Subcutaneous abdominal adipose tissue (tissue), 5 donors: ENCODE measurements at regions not wholly inside any gene's neighbourhood (a gene's known extent, or its start where the extent isn't known, plus 50 kb on each side); places are given as distances from the start of the nearest gene placed in this dataset.
"Not testable (repeated sequence)": the region's sequence is repeated elsewhere in the genome, so short reads cannot be mapped to it uniquely, and the experiment has no call there.

Experiments used
- H3K27ac ChIP-seq: one replicate; pipeline ENCODE4 v1.7.0; 2013; ENCODE audit warnings: low read depth, mild to moderate bottlenecking, inconsistent platforms, low read length, moderate library complexity
- H3K27me3 ChIP-seq, 5 donors: one replicate each; pipeline ENCODE4 v1.7.0; 2013; ENCODE audit warnings: low read length in 5 of 5, inconsistent platforms in 1 of 5; ENCODE audit not compliant: control insufficient read depth in 5 of 5, insufficient read depth in 4 of 5
- H3K36me3 ChIP-seq, 5 donors: one replicate each; pipeline ENCODE4 v1.7.0; 2013; ENCODE audit warnings: low read length in 5 of 5; ENCODE audit not compliant: control insufficient read depth in 5 of 5, insufficient read depth in 5 of 5
- H3K4me1 ChIP-seq, 5 donors: one replicate each; pipeline ENCODE4 v1.7.0; 2013; ENCODE audit warnings: low read length in 5 of 5, mild to moderate bottlenecking in 3 of 5, moderate library complexity in 1 of 5; ENCODE audit not compliant: control insufficient read depth in 5 of 5, insufficient read depth in 5 of 5
- H3K4me3 ChIP-seq, 5 donors: one replicate each; pipeline ENCODE4 v1.7.0; 2013; ENCODE audit warnings: low read length in 5 of 5, low read depth in 1 of 5
- H3K9ac ChIP-seq, 5 donors: one replicate each; pipeline ENCODE4 v1.7.0; 2013; ENCODE audit warnings: low read length in 5 of 5, mild to moderate bottlenecking in 4 of 5, moderate library complexity in 3 of 5
- H3K9me3 ChIP-seq, 5 donors: one replicate each; pipeline ENCODE4 v1.7.0; 2013; ENCODE audit warnings: low read length in 5 of 5; ENCODE audit not compliant: control insufficient read depth in 5 of 5
- donor health status: healthy.
- donor health status: healthy.
- donor health status: healthy.
- donor health status: healthy.
- donor health status: healthy.

GRCh38 chr2:134004467-134004866, 249.4 kb upstream of the MGAT5 start:
- no peaks in the 10 kb centered on the region for H3K9me3 ChIP-seq
- no peak overlapping the region for H3K4me3 ChIP-seq
- no peaks in the 10 kb centered on the region for H3K4me1 ChIP-seq
- no peak overlapping the region for H3K9ac ChIP-seq
- H3K36me3 ChIP-seq = no peaks in the 10 kb centered on the region
- peaks cover 0 to 2% (median 0%) of the 10 kb centered on the region in 5 donors for H3K27me3 ChIP-seq
- no peak overlapping the region for H3K27ac ChIP-seq

DNA sequence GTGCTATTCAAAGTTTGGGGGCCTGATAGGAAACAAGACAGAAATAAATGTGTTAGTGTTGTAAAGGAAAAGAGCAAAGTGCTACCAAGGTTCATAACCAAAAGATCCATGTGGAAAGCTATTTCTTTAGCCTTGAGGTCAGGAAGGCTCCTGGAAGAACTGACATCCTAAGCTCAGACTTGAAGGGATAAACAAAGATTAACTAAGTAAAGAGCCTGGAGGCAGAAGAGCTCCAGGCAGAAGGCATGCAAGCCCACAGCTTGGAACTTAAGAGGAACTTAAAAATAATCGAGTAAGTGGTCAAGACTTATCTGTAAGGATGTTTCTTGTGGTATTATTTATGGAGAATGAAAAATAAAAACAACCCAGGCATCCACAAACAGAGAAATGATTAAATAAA, 245.0 kb upstream of the MGAT5 start:
- Histone ChIP-seq H3K9ac (no peak overlapping the region), H3K36me3 (no peaks in the 10 kb centered on the region), H3K9me3 (no peaks in the 10 kb centered on the region), H3K27ac (no peak overlapping the region), H3K4me1 (no peaks in the 10 kb centered on the region), H3K27me3 (peaks cover 0 to 3% (median 0%) of the 10 kb centered on the region in 5 donors), H3K4me3 (no peak overlapping the region)

DNA sequence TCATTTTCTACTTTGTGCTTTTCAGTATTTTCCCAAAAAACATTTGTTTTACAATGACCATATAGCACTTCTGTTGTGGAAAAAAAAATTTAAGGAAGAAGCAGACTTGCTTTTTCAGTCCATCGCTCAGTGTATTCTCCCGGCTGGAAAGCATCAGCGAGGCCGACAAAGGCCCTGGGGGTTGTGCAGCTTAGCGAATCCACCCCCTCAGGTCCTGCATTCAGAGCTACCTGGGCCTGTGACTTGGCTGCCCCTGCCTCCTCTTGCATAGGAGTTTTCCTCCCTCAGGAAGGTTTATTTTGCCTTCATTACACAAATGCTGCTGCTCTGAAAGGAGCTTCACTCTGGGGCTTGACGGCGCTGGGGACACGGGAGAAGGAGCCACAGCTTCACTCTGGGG, 244.4 kb upstream of the MGAT5 start:
- H3K36me3 ChIP-seq = no peaks in the 10 kb centered on the region
- no peaks in the 10 kb centered on the region for H3K4me1 ChIP-seq
- H3K27ac ChIP-seq = no peak overlapping the region
- H3K4me3 ChIP-seq = no peak overlapping the region
- H3K9ac ChIP-seq = no peak overlapping the region
- H3K9me3 ChIP-seq = no peaks in the 10 kb centered on the region
- H3K27me3 ChIP-seq = peaks cover 0 to 3% (median 0%) of the 10 kb centered on the region in 5 donors

DNA sequence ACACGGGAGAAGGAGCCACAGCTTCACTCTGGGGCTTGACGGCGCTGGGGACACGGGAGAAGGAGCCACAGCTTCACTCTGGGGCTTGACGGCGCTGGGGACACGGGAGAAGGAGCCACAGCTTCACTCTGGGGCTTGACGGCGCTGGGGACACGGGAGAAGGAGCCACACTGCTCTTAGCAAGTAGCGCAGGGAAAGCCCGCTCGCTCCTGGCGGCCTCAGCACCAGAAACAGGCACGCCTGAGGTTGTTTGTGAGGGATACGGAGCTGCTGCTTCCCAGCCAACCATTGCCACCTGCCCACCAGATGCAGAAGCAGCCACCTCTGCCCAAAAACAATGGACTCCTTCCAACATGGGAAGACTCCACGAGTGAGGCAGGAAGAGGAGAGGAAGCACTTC, 244.0 kb upstream of the MGAT5 start:
- not testable (repeated sequence) for H3K9me3 ChIP-seq, H3K27ac ChIP-seq, H3K4me1 ChIP-seq, H3K4me3 ChIP-seq, H3K36me3 ChIP-seq, H3K27me3 ChIP-seq, H3K9ac ChIP-seq

DNA sequence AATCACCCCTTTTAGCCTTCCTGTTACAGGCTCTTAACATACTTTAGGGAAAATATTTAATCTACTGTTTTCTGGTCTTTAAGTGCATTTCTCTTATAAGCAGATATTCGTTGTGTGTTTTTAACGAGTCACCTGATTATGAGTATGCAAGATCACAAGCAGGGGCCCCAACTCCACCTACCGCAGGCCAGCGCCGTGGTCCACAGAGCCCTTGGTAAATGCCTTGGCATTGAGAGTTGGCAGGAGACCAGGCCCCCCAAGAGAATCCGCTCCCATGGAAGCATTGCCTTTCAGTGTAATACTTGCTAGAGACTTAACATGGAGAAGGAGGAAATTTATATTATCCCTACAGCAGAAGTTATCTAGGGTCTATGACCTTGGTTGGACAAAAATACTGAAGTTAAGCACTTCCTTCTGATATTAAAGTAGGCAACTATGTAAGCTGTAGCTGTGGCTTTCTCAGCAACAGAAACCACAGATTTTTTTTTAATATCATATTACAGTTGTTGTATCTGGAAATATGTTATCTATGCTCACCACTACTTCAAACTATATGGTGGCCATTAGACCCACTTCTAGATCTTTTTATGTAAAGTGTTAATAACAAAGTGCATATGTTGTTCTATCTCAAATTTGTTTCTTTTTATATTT, 241.8 kb upstream of the MGAT5 start:
- no peak overlapping the region for H3K4me3 ChIP-seq
- H3K27me3 ChIP-seq = peaks cover 0 to 3% (median 0%) of the 10 kb centered on the region in 5 donors
- no peaks in the 10 kb centered on the region for H3K4me1 ChIP-seq
- H3K9ac ChIP-seq = no peak overlapping the region
- no peak overlapping the region for H3K27ac ChIP-seq
- no peaks in the 10 kb centered on the region for H3K36me3 ChIP-seq
- H3K9me3 ChIP-seq = no peaks in the 10 kb centered on the region

DNA sequence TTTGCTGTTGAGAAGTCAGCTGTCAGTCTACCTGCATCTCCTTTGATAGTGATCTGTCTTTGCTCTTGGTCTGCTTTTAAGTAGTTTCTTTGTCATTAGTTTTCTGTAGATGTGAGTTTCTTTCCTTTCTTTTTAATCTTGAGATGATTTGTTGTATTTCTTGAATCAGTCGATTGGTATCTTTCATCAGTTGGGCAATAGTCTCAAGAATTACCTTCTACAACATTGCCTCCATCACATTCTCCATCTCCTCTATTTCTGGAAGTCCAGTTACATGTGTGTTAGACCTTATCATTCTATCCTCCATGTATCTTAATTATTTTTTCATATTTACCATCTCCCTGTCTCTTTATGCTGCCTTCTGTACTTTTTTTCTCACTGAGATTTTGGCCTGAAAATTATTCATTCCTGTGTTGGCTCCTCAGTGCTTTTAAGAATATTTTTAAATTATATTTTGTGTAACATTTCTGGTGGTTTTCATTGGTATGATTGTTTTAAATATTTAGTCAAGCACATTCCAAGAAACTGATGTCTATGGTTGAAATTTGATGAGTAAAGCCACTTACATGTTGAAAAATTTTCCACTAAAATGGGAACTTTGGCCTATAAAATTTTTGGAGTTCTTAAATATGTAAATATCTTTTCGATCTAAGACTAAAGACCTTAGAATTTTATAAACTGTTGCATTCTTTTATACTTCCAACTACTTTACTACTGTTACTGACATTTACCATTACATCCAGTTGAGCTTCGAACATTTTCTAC, 239.5 kb upstream of the MGAT5 start:
- no peak overlapping the region for H3K4me3 ChIP-seq
- no peaks in the 10 kb centered on the region for H3K9me3 ChIP-seq
- H3K4me1 ChIP-seq = no peaks in the 10 kb centered on the region
- H3K9ac ChIP-seq = no peak overlapping the region
- H3K27ac ChIP-seq = no peak overlapping the region
- no peaks in the 10 kb centered on the region for H3K36me3 ChIP-seq
- H3K27me3 ChIP-seq = peaks cover 0 to 3% (median 0%) of the 10 kb centered on the region in 5 donors

DNA sequence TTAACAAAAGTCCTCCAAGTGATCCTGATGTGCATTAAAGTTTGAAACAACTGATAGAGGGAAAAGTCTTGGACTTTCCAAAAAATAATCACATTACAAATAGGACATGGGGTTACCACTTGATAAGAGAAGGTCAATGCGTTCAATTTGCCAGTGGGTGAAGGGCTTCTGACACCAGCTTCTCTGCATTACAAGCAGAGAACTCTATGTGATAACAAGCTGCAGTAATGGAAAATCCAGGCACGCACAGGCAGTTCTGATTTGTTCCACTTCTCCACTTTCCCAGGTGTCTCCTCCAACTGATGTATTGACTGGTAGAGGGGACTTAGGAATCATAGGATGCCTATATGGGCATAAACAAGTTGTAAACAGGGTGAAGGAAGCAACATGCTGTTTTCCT, 234.0 kb upstream of the MGAT5 start:
- H3K36me3 ChIP-seq = no peaks in the 10 kb centered on the region
- no peak overlapping the region for H3K4me3 ChIP-seq
- H3K9me3 ChIP-seq = no peaks in the 10 kb centered on the region
- no peak overlapping the region for H3K27ac ChIP-seq
- peaks cover 0 to 2% (median 0%) of the 10 kb centered on the region in 5 donors for H3K27me3 ChIP-seq
- no peak overlapping the region for H3K9ac ChIP-seq
- no peaks in the 10 kb centered on the region for H3K4me1 ChIP-seq

GRCh38 chr2:134020608-134021007, 233.3 kb upstream of the MGAT5 start:
- no peak overlapping the region for H3K9ac ChIP-seq
- peaks cover 0 to 2% (median 0%) of the 10 kb centered on the region in 5 donors for H3K27me3 ChIP-seq
- H3K4me1 ChIP-seq = no peaks in the 10 kb centered on the region
- no peaks in the 10 kb centered on the region for H3K9me3 ChIP-seq
- H3K4me3 ChIP-seq = no peak overlapping the region
- H3K36me3 ChIP-seq = no peaks in the 10 kb centered on the region
- no peak overlapping the region for H3K27ac ChIP-seq

GRCh38 chr2:134021830-134022524, 231.9 kb upstream of the MGAT5 start:
- no peak overlapping the region for H3K27ac ChIP-seq
- no peaks in the 10 kb centered on the region for H3K36me3 ChIP-seq
- peaks cover 0 to 2% (median 0%) of the 10 kb centered on the region in 5 donors for H3K27me3 ChIP-seq
- H3K9me3 ChIP-seq = no peaks in the 10 kb centered on the region
- no peaks in the 10 kb centered on the region for H3K4me1 ChIP-seq
- no peak overlapping the region for H3K9ac ChIP-seq
- no peak overlapping the region for H3K4me3 ChIP-seq

DNA sequence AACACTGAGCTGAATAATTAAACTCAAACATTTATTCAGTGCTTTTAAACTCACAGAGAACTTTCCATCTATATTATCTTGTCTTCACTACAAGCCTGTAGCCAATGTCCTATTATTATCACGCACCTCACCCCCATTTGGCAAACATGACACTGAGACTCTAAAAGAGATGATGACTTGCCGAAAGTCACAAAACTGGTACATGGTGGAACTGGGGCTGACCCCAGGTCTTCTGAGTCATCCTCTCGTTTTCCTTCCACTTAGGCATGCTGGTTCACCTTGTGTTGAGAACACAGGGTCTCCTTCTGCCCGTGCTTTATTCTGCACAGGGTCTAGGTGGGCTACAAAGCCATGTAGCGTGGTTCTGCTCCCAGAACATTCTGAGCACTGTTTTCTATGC, 230.0 kb upstream of the MGAT5 start:
- H3K4me3 ChIP-seq = no peak overlapping the region
- no peak overlapping the region for H3K9ac ChIP-seq
- H3K36me3 ChIP-seq = no peaks in the 10 kb centered on the region
- H3K27ac ChIP-seq = no peak overlapping the region
- no peaks in the 10 kb centered on the region for H3K9me3 ChIP-seq
- H3K4me1 ChIP-seq = peaks cover 0 to 15% (median 14%) of the 10 kb centered on the region in 5 donors
- H3K27me3 ChIP-seq = peaks cover 0 to 8% (median 0%) of the 10 kb centered on the region in 5 donors
